NCI-H187 (cell line): ENCODE measurements at regions not wholly inside any gene's neighbourhood (a gene's known extent, or its start where the extent isn't known, plus 50 kb on each side); places are given as distances from the start of the nearest gene placed in this dataset.

Source experiments
- DNase-seq, 2 experiments: peaks; one replicate each; lab custom pipeline; 2025; lab: John Stamatoyannopoulos, UW

- no peak for DNase-seq
Observed at GRCh38 chr18:22847392-22847791, 85.7 kb upstream of the RBBP8 start.

GRCh38 chr18:22847867-22848451 is 85.2 kb upstream of the RBBP8 start:
- no peak for DNase-seq

- DNase-seq = no peak
Observed at GRCh38 chr18:22848615-22849014, 84.5 kb upstream of the RBBP8 start.

- DNase-seq = no peak
Observed at GRCh38 chr18:22856870-22857269, 76.3 kb upstream of the RBBP8 start.

- no peak for DNase-seq
Observed at GRCh38 chr18:22858121-22858520, 75.0 kb upstream of the RBBP8 start.

- DNase-seq = no peak
Observed at GRCh38 chr18:22860807-22861206, 72.3 kb upstream of the RBBP8 start.

- DNase-seq = no peak
Observed at GRCh38 chr18:22865354-22866116, 67.6 kb upstream of the RBBP8 start.

- no peak for DNase-seq
Observed at GRCh38 chr18:22868831-22869230, 64.3 kb upstream of the RBBP8 start.

- DNase-seq = no peak
Observed at GRCh38 chr18:22871809-22872525, 61.2 kb upstream of the RBBP8 start.

- DNase-seq = no peak
Observed at GRCh38 chr18:22872900-22873537, 60.1 kb upstream of the RBBP8 start.

GRCh38 chr18:22879293-22879692 is 53.8 kb upstream of the RBBP8 start:
- DNase-seq = no peak

GRCh38 chr18:22882084-22882483 is 51.0 kb upstream of the RBBP8 start:
- DNase-seq = no peak

- DNase-seq = no peak
Observed at GRCh38 chr18:22883179-22883578, 49.9 kb upstream of the RBBP8 start.
